Epidermal melanocyte (primary cell): ENCODE measurements at regions not wholly inside any gene's neighbourhood (a gene's known extent, or its start where the extent isn't known, plus 50 kb on each side); places are given as distances from the start of the nearest gene placed in this dataset.

Experiments used
- DNase-seq: peaks from one replicate; pipeline ENCODE4 v3.0.0; 2011; ENCODE audit warnings: low spot score; ENCODE audit not compliant: insufficient read length

- DNase-seq: no peak
Measured at GRCh38 chr7:1358376-1359050, 100.8 kb downstream of the MICALL2 start.

- DNase-seq: no peak
Measured at GRCh38 chr7:1359051-1359400, 100.2 kb downstream of the MICALL2 start.

GRCh38 chr7:1359681-1360485 is 99.4 kb downstream of the MICALL2 start:
- DNase-seq: no peak

DNA sequence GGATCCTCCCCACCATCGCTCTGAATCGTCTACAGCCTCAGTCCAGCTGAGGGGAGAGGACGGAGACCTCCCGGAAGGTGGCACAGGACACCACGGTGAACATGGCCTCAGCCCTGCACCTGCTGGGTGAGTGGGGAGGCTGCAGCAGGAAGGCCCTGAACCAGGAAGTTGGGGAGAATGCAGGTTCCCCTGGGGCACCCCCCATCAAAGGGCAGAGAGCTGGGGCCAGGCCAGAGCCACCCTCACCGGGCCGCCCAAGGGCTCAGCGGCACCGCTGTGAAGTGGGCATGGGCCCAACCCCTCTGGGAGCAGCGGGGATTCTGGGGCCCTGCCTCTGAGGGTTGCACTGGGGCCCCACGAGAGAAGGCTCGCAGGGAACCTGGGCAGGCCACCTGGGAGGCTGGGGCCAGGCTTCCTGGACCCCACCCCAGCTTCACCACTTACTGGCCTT is 98.7 kb downstream of the MICALL2 start:
- no peak for DNase-seq

DNA sequence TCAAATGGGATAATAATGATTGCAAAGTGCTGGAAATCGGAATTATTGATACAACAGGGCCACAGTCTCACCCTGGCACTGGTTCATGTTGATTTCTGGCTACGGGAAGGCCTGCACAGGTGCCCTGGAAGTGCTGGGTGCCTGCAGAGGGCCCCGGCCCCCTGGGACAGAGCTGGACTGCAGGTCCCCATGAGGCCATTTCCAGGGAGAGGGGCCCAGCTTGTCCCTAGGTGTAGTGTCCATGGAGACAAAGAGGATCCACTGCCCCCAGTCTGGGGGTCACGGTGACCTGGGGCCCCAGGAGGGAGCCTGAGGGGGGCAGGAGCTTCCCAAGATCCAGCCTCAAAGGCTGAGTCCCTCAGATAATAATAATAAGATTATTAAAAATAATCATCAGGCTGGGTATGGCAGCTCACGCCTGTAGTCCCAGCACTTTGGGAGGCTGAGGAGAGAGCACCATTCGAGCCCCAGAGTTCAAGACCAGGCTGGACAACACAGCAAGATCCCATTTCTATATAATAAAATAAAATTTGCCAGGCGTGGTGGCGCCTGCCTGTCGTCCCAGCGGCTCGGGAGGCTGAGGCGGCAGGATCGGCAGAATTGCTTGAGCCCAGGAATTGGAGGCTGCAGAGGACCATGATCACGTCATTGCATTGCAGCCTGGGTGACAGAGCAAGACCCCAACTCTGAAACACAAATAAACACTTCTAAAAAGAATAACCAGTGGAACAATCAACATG is 98.1 kb downstream of the MICALL2 start:
- DNase-seq: no peak

- DNase-seq: no peak
Measured at GRCh38 chr7:1361756-1362125, 97.5 kb downstream of the MICALL2 start.

DNA sequence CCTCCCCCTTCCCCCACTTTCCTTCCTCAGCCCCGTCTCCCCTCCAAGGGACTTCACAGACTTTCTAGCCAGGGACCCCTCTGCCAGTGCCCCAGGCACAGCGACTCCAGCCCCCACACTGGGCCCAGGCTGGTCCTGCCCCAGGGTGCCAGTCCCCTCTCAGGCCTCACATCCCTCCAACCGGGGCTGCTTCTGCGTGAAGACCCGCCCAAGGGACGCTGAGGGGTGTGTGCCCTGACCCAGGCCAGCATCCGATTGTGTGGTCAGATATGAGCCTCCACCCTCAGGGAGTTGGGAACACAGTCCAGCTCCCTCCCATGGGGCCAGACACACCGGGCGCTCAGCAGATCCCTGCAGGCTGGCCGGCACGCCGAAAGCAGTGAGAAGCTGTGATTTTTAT is 97.0 kb downstream of the MICALL2 start:
- no peak for DNase-seq

DNA sequence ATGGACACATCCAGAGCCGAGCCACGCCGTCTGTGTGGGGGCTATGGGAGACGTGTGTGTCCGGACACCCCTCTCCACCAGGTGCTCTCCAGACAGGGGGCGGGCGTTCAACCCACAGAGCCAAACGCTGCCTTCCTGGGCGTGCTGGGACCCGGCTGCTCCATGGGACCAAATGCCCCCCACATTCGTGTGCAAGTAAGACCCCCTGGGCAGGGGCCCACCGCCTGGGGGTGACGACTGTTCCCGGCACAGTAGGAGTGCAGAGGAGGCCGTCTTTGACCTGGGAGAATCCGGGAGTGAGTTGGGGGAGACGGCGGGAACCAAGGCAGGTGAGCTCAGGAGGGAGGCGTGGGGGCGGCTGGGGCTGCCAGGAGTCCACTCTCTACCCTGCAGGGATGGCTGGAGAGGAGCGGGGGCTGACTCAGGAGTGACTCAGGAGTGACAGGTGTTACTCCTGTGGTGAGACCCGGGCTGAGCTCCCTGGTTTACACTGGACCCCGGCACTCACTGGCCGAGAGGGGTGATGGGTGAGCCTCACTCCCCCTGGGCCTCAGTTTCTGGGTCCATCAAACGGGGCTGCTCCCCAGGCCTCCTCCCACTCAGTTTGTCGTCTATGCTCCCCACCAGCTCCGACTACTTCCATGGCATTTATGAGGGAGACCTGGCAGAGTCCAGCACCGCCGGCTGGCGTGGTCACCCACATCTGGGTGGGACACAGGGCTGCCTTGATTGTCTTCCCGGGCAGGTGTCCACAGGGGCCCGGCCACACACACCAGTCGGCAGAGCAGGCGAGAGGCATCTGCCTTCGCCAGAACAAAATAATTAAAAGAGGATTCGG is 95.0 kb downstream of the MICALL2 start:
- no peak for DNase-seq

- no peak for DNase-seq
Measured at GRCh38 chr7:1364906-1365570, 94.2 kb downstream of the MICALL2 start.

- no peak for DNase-seq
Measured at GRCh38 chr7:1365846-1366245, 93.4 kb downstream of the MICALL2 start.

DNA sequence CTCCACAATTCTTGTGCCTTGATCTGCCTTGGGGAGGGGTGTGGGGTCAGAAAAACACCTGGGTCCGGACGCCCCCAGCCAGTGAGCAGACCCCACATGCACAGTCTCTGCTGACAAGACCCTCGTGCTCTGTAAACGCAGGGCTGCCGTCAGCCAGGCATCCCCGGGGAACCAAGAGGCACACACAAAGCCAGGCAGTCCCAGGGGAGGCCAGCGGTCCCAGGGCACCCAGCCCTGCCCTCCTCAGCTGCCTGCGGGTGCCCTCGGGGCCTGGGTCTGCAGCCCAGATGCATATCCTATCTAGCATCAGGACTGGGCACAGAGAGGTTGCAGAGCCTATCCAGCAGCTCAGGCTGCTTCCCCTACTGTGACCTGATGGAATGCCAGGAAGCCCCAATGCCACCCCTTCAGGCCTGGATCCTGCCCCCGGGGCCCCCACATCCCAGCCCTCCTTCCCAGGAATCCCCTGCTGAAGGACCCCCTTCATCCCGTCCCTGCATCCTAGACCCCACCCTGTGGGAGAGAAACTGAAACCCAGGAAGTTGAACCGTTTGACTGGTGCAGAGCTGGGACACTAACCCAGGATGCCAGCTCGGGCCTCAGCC is 92.4 kb downstream of the MICALL2 start:
- no peak for DNase-seq

- DNase-seq: no peak
Measured at GRCh38 chr7:1367501-1368183, 91.6 kb downstream of the MICALL2 start.

GRCh38 chr7:1368184-1368681 is 91.0 kb downstream of the MICALL2 start:
- no peak for DNase-seq

DNA sequence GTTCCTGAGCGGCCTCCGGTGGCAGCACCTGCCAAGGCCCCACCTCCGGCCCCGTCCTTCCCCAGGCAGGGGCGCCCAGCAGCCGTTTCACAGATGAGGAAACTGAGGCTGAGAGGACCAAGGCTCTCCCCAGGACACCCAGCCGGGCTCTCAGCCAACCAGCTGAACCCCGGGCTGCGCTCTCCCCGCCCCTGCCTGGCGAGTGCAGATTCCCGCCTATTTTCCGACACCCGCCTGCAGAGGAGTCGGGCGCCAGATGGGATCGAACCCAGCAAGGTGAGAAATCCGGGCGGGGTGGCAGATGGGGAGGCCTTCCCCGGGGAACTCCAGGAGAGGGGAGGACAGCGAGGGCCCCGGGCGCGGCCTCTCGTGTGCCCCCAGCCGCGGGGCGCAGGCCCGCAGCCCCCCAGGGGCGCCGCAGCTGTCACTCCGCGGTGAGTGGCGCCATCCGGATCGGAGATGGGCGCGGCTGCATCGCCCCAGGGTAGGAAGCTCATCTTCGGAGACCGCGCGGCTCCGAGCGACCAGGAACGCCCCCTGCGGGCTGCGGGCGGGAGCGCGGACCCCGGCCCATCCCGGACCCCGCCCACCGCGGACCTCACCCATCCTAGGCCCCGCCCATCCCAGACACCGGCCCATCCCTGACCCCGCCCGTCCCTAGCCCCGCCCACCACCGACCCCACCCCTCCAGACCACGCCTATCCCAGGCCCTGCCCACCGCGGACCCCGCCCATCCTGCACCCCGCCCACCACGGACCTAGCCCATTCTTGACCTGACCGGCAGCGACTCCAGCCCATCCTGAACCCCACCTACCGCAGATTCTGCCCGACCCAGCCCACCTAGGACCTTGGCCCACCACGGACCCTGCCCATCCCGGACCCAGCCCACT is 90.3 kb downstream of the MICALL2 start:
- no peak for DNase-seq

DNA sequence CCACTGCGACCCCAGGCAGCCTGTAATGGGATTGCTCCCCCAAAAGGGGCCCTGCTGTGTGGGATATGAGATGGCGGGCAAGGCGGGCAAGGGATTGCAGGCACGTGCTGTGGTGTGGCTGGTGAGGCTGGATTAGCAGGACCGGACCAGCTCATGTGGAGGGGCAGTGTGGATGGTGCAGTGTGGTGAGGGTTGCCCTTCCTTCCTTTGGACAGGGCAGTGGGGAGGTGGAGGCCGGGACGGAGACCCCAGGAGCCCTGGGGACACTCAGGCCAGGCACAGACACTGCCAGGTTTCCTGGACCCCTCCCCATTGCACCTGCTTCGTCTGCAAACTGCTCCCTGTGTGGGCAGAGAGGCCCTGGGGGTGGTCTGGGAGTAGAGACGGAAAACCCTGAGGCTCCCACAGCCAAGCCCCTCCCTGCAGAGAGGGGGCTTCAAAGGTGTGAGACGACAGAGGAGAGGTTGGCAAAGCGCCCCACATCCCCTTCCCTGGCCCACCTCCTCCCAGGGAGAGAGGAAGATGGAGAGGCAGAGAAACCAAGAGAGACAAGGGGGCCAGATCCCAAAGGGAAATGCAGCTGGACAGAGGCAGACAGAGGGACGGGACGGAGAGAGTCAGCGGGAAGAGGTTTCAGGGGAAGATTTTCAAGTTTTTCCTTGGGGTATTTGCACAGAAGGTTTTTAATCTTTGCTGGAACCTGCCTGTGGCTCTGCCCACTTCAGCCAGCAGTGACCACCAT is 89.2 kb downstream of the MICALL2 start:
- DNase-seq: no peak

GRCh38 chr7:1370738-1371137 is 88.5 kb downstream of the MICALL2 start:
- no peak for DNase-seq

DNA sequence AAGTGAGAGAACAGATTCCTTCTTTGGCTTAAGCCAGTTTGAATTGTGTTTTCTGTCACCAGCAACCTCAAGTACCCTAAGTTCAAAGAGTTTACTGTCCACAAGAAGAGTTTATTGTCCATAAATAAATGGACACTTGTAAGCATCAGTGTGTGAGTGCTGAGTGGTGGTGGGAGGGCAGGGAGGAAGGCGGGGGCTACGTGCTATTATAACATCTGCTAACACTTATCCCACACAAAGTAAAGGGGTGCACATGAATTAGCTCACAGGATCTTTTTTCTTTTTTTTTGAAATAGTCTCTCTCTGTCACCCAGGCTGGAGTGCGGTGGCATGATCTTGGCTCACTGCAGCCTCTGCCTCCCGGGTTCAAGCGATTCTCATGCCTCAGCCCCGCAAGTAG is 87.2 kb downstream of the MICALL2 start:
- DNase-seq: no peak
